ENCODE measurements at regions not wholly inside any gene's neighbourhood (a gene's known extent, or its start where the extent isn't known, plus 50 kb on each side); places are given as distances from the start of the nearest gene placed in this dataset.

DNA sequence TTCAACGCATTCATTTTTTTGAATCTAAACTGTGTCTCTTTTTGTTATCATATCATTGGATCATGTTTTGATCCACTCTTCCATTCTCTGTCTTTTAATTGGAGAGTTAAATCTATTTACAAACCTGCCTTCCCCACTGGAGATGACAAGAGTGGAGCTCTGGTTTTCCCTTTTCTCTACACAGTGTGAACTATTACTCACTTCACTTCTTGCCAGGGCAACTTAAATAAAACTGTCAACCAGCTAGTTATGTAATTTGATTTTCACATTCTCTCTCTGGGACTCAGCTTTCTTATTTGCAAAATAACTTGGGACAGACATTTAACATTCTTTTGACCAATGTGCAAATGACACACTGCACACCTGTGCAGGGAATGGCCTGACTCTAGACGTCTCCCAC is 230.8 kb upstream of the CST7 start:
- no peak for DNase-seq

DNA sequence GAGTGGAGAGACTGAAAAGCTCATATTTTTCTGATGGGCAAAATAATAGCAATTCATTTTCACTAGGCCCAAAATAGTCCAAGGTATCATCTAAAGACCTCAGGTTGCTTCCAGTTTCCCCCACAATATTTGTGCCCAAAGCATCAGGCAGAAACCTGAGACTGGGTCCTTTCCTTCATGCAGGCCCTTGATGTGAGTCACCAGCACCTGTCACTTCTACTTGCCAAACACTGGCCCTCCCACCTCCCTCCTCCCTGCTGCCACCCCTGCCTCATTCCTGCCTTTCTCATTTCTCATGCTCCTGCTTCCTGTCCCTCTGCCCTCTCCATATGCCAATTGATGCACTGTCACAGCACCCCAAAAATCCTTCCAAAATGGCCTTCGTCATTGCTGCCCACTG is 230.4 kb upstream of the CST7 start:
- DNase-seq: no peak

DNA sequence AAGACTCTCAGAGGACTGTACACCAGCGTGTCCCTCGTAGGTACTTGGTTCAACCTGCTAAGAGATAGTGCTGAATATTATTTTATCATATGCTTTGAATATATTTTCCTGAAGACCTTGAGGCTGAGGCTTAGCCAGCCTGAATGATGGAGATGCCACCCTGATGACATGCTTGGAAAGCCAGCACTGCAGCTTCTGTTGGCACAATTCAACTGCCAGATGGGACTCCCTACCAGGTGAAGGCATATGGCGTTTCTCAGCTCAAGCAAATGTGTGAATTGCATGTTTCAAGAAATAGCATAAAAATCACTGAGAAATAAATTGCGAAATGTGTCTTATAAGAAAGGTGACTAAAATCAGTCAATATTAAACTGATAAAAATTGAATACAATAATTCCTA is 228.1 kb upstream of the CST7 start:
- no peak for DNase-seq

DNA sequence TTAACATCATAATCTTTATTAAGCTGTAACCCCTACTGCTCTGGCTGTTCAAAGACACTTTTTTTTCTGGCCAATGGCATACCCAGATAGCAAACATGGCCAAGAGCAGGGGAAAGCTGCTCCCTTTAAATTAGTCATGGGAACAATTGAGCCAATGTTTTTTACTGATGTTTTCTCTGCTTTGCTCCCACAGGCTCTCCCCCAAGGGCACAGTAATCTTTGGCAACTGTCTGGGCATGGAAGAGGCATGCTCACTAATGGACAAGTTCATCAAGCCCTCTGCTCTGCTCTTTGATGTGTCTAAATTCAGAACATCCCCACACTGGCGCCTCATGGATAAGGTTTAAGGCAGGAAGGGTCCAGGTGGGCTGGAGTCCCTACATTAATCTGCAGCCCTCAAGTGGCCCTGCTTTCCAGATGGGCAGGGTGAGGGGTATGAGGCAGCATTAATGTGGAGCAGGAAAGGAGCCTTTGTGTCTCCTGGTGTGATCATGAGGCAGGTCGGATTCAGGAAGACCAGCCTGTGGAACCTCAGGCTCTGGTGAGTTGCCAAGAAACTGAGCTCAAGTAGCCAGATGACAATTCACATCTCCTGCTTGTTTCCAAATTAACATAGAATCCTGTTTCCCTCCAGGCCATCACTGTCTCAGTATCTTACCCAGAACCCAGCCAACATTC is 227.0 kb upstream of the CST7 start:
- DNase-seq: no peak

DNA sequence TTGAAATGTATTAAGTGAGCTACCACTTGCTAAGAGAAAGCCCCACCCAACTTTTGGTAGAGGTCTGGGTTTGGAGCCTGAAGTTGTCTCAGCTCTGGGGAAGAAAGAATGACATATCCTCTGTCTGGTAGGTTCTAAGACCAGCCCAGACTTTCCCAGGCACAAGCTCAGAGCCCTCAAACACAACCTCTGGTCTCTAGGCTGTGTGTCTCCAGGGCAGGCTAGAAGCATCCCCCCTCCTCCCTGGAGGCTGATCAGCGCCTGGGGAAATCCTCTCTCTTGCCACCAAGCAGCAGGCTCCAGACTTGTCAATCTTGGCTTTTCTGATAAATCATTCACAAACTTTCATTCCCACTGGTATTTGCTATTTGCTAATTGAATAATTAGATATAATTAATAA is 226.5 kb upstream of the CST7 start:
- DNase-seq: no peak

DNA sequence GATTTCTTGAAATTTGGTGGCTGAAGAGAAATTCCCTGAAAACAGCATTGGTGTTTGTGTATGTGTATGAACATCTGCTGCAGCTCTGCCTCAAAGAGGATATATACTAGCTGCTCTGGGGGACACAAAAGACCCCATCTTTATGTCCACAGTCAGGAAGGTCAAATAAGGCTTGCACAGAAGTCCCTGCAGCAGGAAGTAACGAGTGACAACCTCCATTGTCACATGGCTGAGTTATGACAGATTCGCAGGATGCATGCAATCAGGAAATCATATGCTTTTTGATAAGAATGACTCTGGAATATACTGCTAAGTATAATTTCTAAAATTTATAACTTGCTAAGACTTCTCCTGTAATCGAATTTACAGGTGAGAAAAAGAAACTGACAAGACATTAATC is 225.9 kb upstream of the CST7 start:
- DNase-seq: no peak

DNA sequence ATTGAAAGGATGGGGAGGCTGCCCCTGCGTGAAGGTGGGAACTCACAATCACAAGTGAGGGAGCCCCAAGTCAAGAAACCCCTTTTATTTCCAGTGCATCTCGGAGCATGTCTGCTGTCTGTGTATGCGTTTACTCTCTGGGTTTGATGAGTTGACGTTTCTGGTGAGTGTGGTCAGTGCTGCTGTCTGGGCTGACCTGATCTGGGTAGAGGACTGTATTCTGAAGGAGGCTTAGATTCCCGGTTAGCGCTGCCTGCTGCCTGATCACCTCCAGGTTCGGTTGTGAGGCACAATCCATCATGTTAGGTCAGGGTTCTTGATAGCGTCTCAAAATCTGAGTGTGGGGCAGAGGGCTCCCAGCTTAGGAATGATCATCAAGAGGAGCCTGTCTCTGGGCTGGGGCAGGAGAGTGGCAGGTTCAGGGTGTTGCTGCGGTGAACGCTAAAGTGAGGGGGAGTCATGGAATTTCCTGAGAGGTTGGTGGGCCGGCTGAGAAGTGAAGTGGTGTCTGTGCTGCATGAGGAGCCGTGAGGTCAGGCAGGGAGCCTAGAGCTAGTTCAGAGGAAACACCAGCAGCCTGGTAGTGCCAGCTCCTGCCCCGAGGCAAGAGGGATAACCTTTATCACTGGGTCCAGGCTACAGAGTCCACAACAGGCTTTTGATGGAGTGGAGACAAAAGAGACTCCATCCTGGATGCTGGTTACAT is 225.3 kb upstream of the CST7 start:
- DNase-seq: no peak

DNA sequence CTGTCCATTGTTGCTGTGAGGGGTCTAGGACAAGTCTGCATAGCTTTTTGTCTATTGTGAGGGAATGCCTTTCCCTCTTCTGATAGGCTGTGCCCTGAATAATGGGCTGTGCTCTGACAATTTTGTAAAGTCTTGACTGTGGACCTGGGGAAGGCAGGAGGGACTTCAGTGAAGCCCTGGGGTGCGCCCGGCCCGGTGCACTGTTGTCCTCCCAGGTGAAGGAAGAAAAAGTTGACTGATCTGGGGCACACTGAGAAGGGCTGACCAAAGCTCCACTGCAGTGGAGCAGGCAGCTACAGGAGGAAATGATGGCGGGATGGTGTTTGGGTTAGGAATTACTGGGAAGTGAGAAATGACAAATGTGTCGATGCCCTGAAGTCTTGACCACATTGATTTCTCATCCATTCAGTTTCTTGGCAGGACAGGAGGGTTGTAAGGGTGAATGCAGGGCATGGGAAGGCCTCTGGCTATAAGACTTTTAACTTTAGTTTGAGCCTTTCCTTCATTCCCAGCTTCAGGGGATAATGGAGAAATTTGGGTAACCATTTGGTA is 224.0 kb upstream of the CST7 start:
- no peak for DNase-seq

DNA sequence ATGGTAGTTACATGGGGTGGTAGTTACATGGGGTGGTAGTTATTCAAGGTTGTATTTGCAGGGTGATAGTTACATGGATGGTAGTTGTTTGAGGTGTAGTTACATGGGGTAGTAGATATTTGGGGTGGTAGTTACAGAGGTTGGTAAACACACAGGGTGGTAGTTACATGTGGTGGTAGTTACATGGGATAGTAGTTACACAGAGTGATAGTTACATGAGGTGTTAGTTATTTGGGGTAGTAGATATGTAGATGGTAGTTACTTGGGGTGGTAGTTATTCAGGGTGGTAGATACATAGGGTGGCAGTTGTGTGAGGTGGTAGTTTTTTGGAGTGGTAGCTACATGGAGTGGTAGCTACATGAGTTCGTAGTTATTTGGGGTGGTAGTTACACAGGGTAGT is 221.3 kb upstream of the CST7 start:
- no peak for DNase-seq

DNA sequence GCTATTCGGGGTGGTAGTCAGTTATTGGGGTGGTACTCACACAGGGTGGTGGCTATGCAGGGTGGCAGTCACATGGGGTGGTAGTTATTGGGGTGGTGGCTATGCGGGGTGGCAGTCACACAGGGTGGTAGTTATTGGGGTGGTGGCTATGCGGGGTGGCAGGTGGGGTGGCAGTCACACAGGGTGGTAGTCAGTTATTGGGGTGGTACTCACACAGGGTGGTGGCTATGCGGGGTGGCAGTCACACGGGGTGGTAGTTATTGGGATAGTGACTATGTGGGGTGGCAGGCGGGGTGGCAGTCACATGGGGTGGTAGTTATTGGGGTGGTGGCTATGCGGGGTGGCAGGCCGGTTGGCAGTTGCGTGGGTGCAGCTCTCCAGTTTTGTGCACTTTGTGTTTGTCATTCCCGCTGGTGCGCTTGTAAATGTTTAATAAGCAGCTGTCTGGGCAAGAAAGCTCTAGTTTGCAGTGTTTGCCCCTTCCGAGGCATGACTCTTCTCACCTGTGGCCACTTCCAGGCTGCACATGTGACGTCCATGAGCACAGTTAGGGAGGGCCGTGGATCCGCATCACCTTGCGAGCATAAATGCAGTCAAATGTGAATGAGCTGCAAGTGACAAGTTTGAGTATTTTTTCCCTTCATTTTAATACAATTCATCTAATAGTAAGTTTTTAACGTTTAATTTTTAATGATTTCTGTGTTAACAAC is 219.0 kb upstream of the CST7 start:
- DNase-seq: no peak

DNA sequence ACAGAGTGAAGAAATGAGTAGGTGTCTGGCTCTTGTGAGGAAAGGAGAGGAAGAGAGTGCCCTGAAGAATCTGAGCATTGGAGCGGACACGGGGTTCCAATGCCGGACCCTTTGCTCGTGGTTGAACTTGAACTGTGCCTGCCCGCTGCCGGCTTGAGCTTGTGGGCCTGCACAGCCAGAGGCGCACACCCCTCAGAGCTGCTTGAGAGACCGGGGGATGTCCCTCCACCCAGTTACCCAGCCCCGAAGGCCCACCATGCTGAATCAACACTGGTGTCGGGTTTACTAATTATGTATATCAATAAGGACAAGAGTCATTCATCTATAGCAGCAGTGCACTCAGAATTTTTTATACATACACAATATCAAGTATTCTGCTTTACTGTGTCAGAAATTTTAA is 218.3 kb upstream of the CST7 start:
- DNase-seq: no peak

DNA sequence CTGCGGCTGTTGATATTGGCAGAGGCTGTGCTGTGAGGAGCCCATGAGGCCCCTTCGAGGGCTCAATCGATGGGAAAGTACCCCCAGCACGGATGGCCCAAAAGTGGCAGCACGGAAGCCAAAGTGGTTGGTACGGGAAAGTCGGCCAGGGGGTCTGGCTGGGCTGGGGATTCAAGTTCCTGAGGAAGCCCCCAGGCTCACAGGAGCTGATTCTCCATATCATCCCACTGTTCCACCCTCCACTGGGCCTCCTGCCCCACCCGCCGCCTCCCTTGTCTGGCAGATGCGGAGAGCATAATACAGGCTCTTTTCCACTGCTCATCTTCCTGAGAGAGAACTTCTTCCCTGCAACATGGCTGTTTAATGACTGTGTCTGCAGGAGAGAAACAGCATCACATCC is 217.8 kb upstream of the CST7 start:
- DNase-seq: no peak

DNA sequence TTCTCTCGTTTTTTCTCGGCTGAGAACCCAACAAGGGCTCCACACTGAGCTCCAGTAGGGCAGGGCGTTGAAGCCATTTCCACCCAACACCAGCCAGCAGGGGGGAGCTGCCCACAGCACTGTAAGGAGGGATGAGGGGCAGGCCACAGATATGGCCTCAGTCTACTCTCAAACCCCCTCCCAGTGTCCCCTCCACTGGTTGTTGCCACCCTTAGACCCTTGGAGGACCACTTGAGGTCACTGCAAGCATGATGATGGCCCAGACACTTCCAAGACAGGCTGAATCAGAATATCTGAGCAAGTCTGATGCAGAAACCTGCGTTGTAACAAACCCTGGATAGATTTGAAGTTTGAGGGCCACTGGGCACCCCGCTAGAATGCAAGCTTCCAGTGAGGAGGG is 217.0 kb upstream of the CST7 start:
- DNase-seq: no peak

DNA sequence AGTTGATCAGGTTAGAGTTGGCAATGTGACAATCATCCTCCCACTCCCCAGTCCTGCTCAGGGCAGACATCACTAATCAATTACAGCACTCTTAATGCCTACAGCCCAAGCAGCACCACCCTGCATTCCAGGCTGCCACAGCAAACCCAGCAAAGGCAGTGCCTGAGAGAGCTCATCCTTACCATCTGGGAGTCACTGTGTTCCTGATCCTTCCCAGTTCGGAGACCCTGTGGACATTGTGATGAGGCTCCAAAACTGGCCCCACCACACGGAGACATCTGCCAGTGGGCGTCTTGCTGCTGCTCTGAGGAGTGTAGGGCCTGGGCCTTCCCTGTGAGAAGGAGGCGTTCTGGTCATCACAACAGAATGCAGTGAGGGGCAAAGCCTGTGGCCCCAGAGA is 216.5 kb upstream of the CST7 start:
- no peak for DNase-seq

DNA sequence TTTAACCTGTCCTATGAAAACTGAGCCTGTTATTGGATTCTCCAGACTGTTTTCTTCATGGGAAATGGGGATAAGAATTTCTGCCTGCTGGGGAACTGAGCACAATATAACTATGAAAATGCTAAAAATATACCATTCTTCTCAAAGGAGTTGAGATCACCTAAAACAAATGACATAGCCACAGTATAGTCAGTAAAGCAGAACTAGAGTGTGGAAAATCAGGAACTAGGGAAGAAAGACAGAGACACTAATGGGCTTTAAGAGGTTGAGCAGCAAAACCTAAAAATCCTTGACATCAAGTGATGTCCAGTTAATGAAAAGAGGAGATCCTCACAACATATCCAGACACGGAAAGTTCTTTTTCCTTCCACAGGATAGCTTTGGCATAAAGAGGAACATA is 215.7 kb upstream of the CST7 start:
- no peak for DNase-seq

DNA sequence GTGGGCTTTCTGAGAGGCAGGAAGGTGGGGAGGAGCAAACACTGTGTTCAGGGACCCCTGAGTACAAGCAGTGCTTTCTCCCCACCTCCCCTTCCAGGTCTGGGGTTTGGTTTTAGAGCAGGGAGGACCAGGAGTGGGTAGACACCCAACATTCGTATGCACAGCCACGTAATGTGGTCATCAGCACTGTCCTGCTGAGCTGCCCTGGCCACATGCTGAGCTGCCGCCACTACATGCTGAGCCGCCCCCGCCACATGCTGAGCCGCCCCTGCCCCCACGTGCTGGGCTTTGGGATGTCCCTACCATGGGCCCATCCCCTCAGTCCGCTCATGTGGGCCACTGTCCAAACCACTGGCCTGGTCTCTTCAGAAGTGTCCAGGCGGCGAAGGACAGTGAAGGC is 214.9 kb upstream of the CST7 start:
- no peak for DNase-seq

DNA sequence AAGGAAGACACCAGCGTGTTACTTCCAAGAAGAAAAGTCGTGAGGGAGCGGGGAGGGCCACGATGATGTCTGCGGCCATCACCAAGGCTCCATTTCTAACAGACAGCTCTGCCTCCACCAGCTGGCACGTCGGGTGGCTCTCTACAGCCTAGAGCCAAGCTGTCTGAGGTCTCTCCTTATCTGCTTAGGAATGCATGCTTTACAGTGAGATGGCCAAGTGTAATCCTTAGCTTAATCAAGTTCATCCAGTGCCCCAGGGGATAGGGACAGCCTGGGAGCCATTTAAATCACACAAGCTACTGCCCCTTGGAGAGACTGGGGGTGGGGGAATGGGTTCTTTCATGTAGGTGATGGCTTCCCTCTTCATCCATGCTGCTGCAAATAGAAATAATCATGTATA is 213.8 kb upstream of the CST7 start:
- no peak for DNase-seq

DNA sequence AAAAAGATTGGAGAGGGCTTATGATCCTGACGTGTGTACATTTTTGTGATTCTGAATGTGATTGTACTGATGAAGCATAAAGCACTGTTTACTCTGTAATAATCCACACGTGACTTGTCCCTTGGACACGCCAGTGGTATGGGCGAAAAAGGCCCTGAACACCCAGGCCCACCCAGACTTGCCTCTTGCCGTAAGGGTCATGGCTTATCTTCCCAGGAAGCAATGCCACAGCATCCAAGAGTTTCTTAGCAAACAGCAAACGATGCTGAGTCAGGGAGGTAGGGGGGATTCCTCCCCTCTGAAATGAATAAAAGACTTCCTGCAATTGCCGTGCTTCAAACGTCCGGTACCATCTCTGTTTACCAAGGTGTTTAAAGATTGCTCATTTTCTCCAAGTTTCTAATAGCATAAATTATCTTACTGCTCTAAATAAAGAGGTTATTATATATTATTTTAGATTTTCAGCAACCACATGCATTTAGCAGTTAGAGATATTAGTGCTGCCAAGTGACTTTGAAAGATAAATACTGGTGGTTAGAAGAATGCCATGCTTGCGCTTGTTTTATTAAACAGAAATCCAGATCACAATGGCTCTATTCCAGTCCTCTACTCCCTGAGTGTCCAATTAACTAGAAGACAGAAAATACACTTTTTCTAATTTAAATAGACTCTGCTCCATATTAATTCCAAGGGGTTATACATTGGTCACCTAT is 212.8 kb upstream of the CST7 start:
- no peak for DNase-seq

DNA sequence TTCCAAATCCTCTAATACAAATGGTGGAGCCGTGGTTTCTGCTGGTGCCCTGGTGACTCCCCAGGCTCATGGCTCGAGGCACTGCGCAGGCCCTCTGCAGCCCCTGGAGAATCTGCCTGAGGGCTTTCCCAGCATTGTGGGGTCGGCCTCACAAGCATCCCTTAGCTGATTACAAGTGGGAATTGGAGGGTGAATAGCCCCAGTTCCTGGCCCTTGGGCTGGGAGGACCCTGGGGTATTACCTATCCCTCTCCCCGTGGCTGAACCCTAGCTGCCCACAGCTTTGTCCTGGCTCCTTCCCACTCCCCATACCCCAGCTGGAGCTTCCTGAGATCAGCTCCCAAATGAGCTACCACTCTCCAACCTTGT is 212.2 kb upstream of the CST7 start:
- DNase-seq: no peak

DNA sequence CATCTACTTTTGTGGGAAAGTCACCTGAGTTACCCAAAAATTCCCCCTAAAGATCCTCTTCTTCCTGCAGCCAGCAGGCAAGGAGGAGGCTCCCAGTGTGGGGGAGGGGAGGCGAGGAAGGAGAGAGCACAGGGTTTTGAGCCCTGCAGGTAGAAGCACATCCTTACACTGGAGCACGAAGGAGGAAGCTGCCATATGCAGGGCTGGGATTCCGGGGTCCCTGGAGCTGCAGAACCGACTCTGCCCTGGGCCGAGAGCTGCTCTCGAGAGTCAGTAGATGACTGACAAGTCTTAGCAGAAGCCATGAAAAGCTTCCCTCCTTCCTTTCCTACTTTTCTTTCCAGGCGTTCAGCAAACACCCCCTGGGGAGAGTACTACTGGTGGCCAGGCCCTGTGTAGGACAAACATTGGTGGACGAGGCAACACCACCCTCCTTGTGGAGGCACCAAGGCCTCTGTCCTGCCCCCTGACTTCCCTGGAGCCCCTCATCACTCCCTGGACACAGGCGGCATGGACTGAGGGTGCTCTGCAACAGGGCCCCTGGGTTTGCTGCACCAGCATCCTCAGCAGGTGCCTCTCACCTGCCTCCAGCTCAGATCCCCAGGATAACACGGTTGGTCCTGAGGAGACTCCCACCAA is 211.7 kb upstream of the CST7 start:
- DNase-seq: no peak

DNA sequence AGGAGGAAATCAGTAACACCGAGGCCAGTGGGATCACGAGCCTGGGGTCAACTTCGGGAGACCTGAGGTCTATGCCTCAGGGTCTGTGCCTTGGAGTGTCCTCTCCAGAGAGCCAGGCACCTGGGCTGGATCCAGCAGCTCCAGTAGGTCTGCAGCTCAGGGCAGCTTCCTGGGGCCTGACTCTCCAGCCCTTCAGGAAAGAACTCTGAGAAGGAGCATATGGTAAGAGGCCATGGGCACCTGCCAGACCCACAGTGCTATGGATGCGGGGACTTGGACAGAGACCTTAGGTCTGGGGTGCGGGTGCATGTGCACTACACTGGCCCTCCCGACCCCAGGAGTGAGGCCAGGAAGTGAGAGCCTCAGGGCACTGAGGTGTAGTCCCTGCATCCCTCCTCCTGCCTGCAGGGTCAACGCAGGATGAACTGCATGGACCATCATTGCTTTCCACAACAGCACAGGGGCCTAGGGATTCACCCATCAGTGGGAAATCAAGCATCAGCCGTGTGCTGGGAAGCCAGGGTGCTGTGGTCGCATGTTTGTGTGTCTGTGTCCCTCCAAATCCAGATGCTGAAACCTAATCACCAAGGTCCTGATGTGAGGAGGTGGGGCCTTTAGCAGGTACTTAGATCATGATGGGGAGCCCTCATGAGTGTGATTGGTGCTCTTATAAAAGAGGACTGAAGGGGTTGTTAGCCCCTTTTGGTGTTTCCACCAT is 210.9 kb upstream of the CST7 start:
- no peak for DNase-seq

DNA sequence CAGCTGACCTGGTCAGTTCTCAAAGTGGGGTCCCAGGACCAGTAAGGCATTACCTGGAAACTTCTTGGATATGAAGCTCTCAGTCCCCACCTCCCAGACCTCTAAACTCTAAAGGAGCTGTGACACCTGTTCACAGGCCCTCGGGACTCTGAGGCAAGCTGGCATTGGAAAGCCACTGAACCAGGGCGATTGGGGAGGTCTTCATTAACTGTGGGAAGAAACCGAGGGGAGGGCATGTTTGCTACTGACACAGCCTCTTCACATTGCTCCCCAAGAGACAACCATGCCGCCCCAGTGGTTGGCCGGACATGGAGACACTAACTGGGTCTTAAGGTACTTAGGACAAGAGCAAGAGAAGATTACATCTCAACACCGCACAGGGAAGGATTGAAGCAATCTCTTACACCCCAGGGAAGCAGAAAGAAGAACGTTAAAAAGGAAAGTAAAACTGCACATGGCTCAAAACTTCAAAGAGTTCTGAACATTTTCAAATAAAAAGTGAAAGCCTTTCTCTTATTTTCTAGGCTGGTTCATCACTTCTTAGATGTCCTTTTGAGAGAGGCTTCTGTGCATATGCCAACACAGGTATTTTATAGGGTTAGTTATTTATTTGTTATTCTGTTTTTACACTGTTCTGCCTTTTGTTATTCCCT is 210.0 kb upstream of the CST7 start:
- DNase-seq: no peak

All from activated CD4-positive, alpha-beta T cell treated with anti-CD3 and anti-CD28 coated beads, Interleukin-2, amount 50 U/mL, for 48 hours (primary cell).